HEK293 (cell line): ENCODE measurements at regions not wholly inside any gene's neighbourhood (a gene's known extent, or its start where the extent isn't known, plus 50 kb on each side); places are given as distances from the start of the nearest gene placed in this dataset.

ENCODE experiments used
- CTCF ChIA-PET: fragments of 350-600 bp; formaldehyde crosslinking; extraction: SDS; loops from one replicate; lab custom pipeline; 2021; ENCODE audit warnings: antibody characterized with exemption; lab: Yijun Ruan, JAX
- POLR2A ChIA-PET: fragments of 300-600 bp; formaldehyde crosslinking; extraction: SDS; loops from one replicate; lab custom pipeline; 2020; ENCODE audit warnings: antibody characterized with exemption, inconsistent platforms; lab: Yijun Ruan, JAX
- H3K27ac ChIP-seq: fragments of 200-500 bp; sonication (Bioruptor generic); 2 replicates; pipeline ENCODE4 v1.5.1; 2014; ENCODE audit warnings: low read depth, low read length, control low read depth, inconsistent platforms; ENCODE audit errors: extremely low read depth
- H3K36me3 ChIP-seq, 2 experiments: fragments of 200-500 bp in 1 of 2; sonication (Bioruptor generic) in 1 of 2; 1 replicate in 1 of 2; 2 replicates in 1 of 2; pipeline ENCODE4 v1.5.1; 2014 to 2017; ENCODE audit warnings: inconsistent platforms in 2 of 2, low read length in 2 of 2; ENCODE audit not compliant: control insufficient read depth in 2 of 2, insufficient read depth in 1 of 2
- H3K4me1 ChIP-seq: fragments of 200-500 bp; sonication (Bioruptor generic); 2 replicates; pipeline ENCODE4 v1.5.1; 2014; ENCODE audit warnings: mild to moderate bottlenecking, low read length, inconsistent platforms; ENCODE audit not compliant: control insufficient read depth, insufficient read depth
- H3K4me3 ChIP-seq: 2 replicates; pipeline ENCODE4 v1.5.1; 2011; ENCODE audit warnings: low read depth, mild to moderate bottlenecking, control low read depth, low read length, moderate library complexity
- H3K9me3 ChIP-seq: fragments of 200-500 bp; sonication (Bioruptor generic); 2 replicates; pipeline ENCODE4 v1.5.1; 2014; ENCODE audit warnings: low read depth, low read length, inconsistent platforms; ENCODE audit not compliant: control insufficient read depth, insufficient read depth
- AEBP2 ChIP-seq: fragments of 450-650 bp; formaldehyde crosslinking; IDR thresholded peaks from 2 replicates; pipeline ENCODE4 v1.5.1; 2016; ENCODE audit warnings: missing biosample characterization, missing genetic modification characterization, borderline replicate concordance
- FEZF1 ChIP-seq: fragments of 450-650 bp; formaldehyde crosslinking; IDR thresholded peaks from 2 replicates; pipeline ENCODE4 v1.5.1; 2016; ENCODE audit warnings: missing biosample characterization, missing genetic modification characterization
- KLF8 ChIP-seq: fragments of 450-650 bp; formaldehyde crosslinking; IDR thresholded peaks from 2 replicates; pipeline ENCODE4 v1.5.1; 2016; ENCODE audit warnings: missing biosample characterization, missing genetic modification characterization
- KLF9 ChIP-seq: fragments of 450-650 bp; formaldehyde crosslinking; IDR thresholded peaks from 2 replicates; pipeline ENCODE4 v1.5.1; 2016; ENCODE audit warnings: missing biosample characterization, missing genetic modification characterization, low read depth
- YY2 ChIP-seq: fragments of 450-650 bp; formaldehyde crosslinking; IDR thresholded peaks from 2 replicates; pipeline ENCODE4 v1.5.1; 2016; ENCODE audit warnings: missing biosample characterization, missing genetic modification characterization
- ZBTB48 ChIP-seq: fragments of 450-650 bp; formaldehyde crosslinking; IDR thresholded peaks from 2 replicates; pipeline ENCODE4 v1.5.1; 2016; ENCODE audit warnings: missing biosample characterization, missing genetic modification characterization
- ZFP69B ChIP-seq: fragments of 450-650 bp; formaldehyde crosslinking; IDR thresholded peaks from 2 replicates; pipeline ENCODE4 v1.5.1; 2016; ENCODE audit warnings: missing biosample characterization, missing genetic modification characterization
- ZNF146 ChIP-seq: fragments of 450-650 bp; formaldehyde crosslinking; IDR thresholded peaks from 2 replicates; pipeline ENCODE4 v1.5.1; 2016; ENCODE audit warnings: missing biosample characterization, missing genetic modification characterization
- ZNF175 ChIP-seq: fragments of 450-650 bp; formaldehyde crosslinking; IDR thresholded peaks from 2 replicates; pipeline ENCODE4 v1.5.1; 2016; ENCODE audit warnings: missing biosample characterization, missing genetic modification characterization
- ZNF18 ChIP-seq: fragments of 450-650 bp; formaldehyde crosslinking; IDR thresholded peaks from 2 replicates; pipeline ENCODE4 v1.5.1; 2016; ENCODE audit warnings: missing biosample characterization, missing genetic modification characterization
- ZNF274 ChIP-seq, 2 experiments: fragments of 200-500 bp in 1 of 2; fragments of 450-650 bp in 1 of 2; sonication (Bioruptor generic) in 1 of 2; formaldehyde crosslinking in 1 of 2; IDR thresholded peaks; 2 replicates each; pipeline versions ENCODE4 v1.5.1 to v1.6.1; 2014 to 2016; ENCODE audit warnings: borderline replicate concordance in 1 of 2, inconsistent platforms in 1 of 2, low read length in 1 of 2, missing biosample characterization in 1 of 2, missing genetic modification characterization in 1 of 2
- ZNF354C ChIP-seq: fragments of 450-650 bp; formaldehyde crosslinking; IDR thresholded peaks from 2 replicates; pipeline ENCODE4 v1.5.1; 2016; ENCODE audit warnings: missing biosample characterization, missing genetic modification characterization, low read depth, borderline replicate concordance
- ZNF404 ChIP-seq: fragments of 450-650 bp; formaldehyde crosslinking; IDR thresholded peaks from 2 replicates; pipeline ENCODE4 v1.5.1; 2017; ENCODE audit warnings: missing biosample characterization, missing genetic modification characterization
- ZNF518A ChIP-seq: fragments of 450-650 bp; formaldehyde crosslinking; conservative IDR thresholded peaks from 2 replicates; pipeline ENCODE4 v1.5.1; 2016; ENCODE audit warnings: low read depth, missing biosample characterization, missing genetic modification characterization
- ZNF529 ChIP-seq: fragments of 450-650 bp; formaldehyde crosslinking; IDR thresholded peaks from 2 replicates; pipeline ENCODE4 v1.5.1; 2017; ENCODE audit warnings: missing genetic modification characterization, missing biosample characterization; ENCODE audit not compliant: insufficient replicate concordance
- ZNF645 ChIP-seq: fragments of 450-650 bp; formaldehyde crosslinking; IDR thresholded peaks from 2 replicates; pipeline ENCODE4; 2016; ENCODE audit warnings: missing biosample characterization, missing genetic modification characterization
- ZNF76 ChIP-seq: fragments of 450-650 bp; formaldehyde crosslinking; IDR thresholded peaks from 2 replicates; pipeline ENCODE4; 2016; ENCODE audit warnings: low read depth, missing biosample characterization, missing genetic modification characterization, borderline replicate concordance

GRCh38 chr2:6107290-6107689 lies 415.1 kb downstream of the SOX11 start (continued):
- no peak for TF ChIP-seq YY2 (tag by site-specific recombination)
- no peak for TF ChIP-seq ZNF529 (tag by site-specific recombination)
- TF ChIP-seq KLF8 (tag by site-specific recombination): no peak
- TF ChIP-seq KLF9 (tag by site-specific recombination): no peak
- no peak for TF ChIP-seq ZNF18 (tag by site-specific recombination)
- no peak for TF ChIP-seq ZFP69B (tag by site-specific recombination)
- no peak for TF ChIP-seq ZNF274 (IDR thresholded peaks at IDR 0.05; ENCODE audit: low read length)
- no peak for TF ChIP-seq ZNF274 (tag by site-specific recombination; IDR thresholded peaks at IDR 0.05; ENCODE audit: borderline replicate concordance)
- no peak for TF ChIP-seq ZNF175 (tag by site-specific recombination)

GRCh38 chr2:6109831-6110230 lies 417.6 kb downstream of the SOX11 start:
- no peak for TF ChIP-seq ZBTB48 (tag by site-specific recombination)
- TF ChIP-seq ZNF354C (tag by site-specific recombination): no peak
- no peak for TF ChIP-seq ZNF404 (tag by site-specific recombination)
- no peak for TF ChIP-seq AEBP2 (tag by site-specific recombination)
- no peak for TF ChIP-seq ZNF518A (tag by site-specific recombination)
- no peak for TF ChIP-seq FEZF1 (tag by site-specific recombination)
- TF ChIP-seq ZNF146: no peak
- no peak for TF ChIP-seq ZNF645 (tag by site-specific recombination)
- TF ChIP-seq ZNF76 (tag by site-specific recombination): no peak
- no peak overlapping the region for H3K27ac ChIP-seq
- H3K4me1 ChIP-seq: no peaks in the 10 kb centered on the region
- no peaks in the 10 kb centered on the region for H3K36me3 ChIP-seq
- no peak overlapping the region for H3K4me3 ChIP-seq
- H3K9me3 ChIP-seq: no peaks in the 10 kb centered on the region
- ChIA-PET CTCF (no interaction called here), POLR2A (no interaction called here)
